GM12878 (cell line): ENCODE measurements at regions not wholly inside any gene's neighbourhood (a gene's known extent, or its start where the extent isn't known, plus 50 kb on each side); places are given as distances from the start of the nearest gene placed in this dataset.

ENCODE experiments used
- EZH2 ChIP-seq: IDR thresholded peaks from 2 replicates; pipeline ENCODE4 v1.6.1; 2012; ENCODE audit warnings: low read depth, mild to moderate bottlenecking, control low read depth, inconsistent platforms, low read length, borderline replicate concordance; ENCODE audit not compliant: control insufficient read depth
- NFYB ChIP-seq: IDR thresholded peaks from 2 replicates; pipeline ENCODE4 v1.6.1; 2011; ENCODE audit warnings: low read depth, mild to moderate bottlenecking, low read length, improper control_type of control experiment, moderate library complexity; ENCODE audit not compliant: insufficient read depth
- POLR2A ChIP-seq: IDR thresholded peaks from 2 replicates; pipeline ENCODE4 v1.6.1; 2011; ENCODE audit warnings: low read depth, mild to moderate bottlenecking, low read length
- TF ChIP-seq, protein P1 (sequence below): fragments of 150-350 bp; IDR thresholded peaks from 2 replicates; pipeline ENCODE4 v1.6.1; 2014; ENCODE audit warnings: mild to moderate bottlenecking, low read depth, low read length
- TF ChIP-seq, protein P2 (sequence below): fragments of 450-650 bp; formaldehyde crosslinking; IDR thresholded peaks from 2 replicates; pipeline ENCODE4 v1.5.0; 2022; ENCODE audit warnings: mild to moderate bottlenecking, missing genetic modification characterization

DNA sequence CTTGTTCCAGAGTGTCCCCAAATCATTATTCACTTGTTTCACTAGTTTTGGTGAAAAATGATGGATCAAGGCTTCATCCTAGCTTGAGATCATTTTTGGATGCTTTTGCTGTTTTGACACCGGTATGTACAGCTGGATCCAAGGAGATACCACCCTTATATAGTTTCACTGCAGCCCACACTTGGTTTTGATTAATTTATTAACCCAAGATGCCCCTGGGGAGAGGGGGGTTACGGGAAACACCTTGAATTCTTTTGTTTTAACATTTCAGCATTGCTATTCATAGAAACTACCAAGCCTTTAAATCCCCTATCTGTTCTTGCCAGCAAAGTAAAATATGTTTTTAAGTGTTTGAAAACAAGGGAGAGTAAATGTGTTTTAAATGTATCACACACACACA is 457.7 kb upstream of the RUNX1 start:
- TF ChIP-seq EZH2 (no peak), NFYB (no peak), POLR2A (no peak)
- TF ChIP-seq, protein P1, sequence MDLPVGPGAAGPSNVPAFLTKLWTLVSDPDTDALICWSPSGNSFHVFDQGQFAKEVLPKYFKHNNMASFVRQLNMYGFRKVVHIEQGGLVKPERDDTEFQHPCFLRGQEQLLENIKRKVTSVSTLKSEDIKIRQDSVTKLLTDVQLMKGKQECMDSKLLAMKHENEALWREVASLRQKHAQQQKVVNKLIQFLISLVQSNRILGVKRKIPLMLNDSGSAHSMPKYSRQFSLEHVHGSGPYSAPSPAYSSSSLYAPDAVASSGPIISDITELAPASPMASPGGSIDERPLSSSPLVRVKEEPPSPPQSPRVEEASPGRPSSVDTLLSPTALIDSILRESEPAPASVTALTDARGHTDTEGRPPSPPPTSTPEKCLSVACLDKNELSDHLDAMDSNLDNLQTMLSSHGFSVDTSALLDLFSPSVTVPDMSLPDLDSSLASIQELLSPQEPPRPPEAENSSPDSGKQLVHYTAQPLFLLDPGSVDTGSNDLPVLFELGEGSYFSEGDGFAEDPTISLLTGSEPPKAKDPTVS: no peak
- TF ChIP-seq, protein P2, sequence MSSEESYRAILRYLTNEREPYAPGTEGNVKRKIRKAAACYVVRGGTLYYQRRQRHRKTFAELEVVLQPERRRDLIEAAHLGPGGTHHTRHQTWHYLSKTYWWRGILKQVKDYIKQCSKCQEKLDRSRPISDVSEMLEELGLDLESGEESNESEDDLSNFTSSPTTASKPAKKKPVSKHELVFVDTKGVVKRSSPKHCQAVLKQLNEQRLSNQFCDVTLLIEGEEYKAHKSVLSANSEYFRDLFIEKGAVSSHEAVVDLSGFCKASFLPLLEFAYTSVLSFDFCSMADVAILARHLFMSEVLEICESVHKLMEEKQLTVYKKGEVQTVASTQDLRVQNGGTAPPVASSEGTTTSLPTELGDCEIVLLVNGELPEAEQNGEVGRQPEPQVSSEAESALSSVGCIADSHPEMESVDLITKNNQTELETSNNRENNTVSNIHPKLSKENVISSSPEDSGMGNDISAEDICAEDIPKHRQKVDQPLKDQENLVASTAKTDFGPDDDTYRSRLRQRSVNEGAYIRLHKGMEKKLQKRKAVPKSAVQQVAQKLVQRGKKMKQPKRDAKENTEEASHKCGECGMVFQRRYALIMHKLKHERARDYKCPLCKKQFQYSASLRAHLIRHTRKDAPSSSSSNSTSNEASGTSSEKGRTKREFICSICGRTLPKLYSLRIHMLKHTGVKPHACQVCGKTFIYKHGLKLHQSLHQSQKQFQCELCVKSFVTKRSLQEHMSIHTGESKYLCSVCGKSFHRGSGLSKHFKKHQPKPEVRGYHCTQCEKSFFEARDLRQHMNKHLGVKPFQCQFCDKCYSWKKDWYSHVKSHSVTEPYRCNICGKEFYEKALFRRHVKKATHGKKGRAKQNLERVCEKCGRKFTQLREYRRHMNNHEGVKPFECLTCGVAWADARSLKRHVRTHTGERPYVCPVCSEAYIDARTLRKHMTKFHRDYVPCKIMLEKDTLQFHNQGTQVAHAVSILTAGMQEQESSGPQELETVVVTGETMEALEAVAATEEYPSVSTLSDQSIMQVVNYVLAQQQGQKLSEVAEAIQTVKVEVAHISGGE (CRISPR knock-in tag): no peak
